MM.1S (cell line): ENCODE measurements at regions not wholly inside any gene's neighbourhood (a gene's known extent, or its start where the extent isn't known, plus 50 kb on each side); places are given as distances from the start of the nearest gene placed in this dataset.

ENCODE experiments used
- DNase-seq: peaks from one replicate; pipeline ENCODE4 v3.0.0-alpha.2; 2015
- H2AFZ ChIP-seq: fragments of 300-600 bp; sonication (generic); 2 replicates; pipeline ENCODE4 v1.6.0; 2016; ENCODE audit warnings: antibody characterized with exemption, low read length
- H3F3A ChIP-seq: fragments of 300-600 bp; sonication (generic); 2 replicates; pipeline ENCODE4 v1.6.1; 2016; ENCODE audit warnings: mild to moderate bottlenecking, antibody characterized with exemption, low read length, moderate library complexity, mixed read lengths; ENCODE audit not compliant: insufficient read depth
- H3K27ac ChIP-seq: fragments of 300-600 bp; sonication (generic); 2 replicates; pipeline ENCODE4 v1.5.1; 2016; ENCODE audit warnings: mild to moderate bottlenecking, low read length
- H3K27me3 ChIP-seq: fragments of 300-600 bp; sonication (generic); replicated peaks from 2 replicates; pipeline ENCODE4 v1.6.0; 2016; ENCODE audit warnings: low read length; ENCODE audit not compliant: insufficient read depth
- H3K36me3 ChIP-seq: fragments of 300-600 bp; sonication (generic); replicated peaks from 2 replicates; pipeline ENCODE4 v1.6.1; 2016; ENCODE audit warnings: mild to moderate bottlenecking, low read length, mixed read lengths; ENCODE audit not compliant: insufficient read depth
- H3K4me1 ChIP-seq: fragments of 300-600 bp; sonication (generic); 2 replicates; pipeline ENCODE4 v1.6.1; 2016; ENCODE audit warnings: low read length, mixed read lengths
- H3K4me2 ChIP-seq: fragments of 300-600 bp; sonication (generic); 2 replicates; pipeline ENCODE4 v1.6.0; 2016; ENCODE audit warnings: low read depth, low read length
- H3K4me3 ChIP-seq: fragments of 300-600 bp; sonication (generic); 2 replicates; pipeline ENCODE4 v1.5.1; 2016; ENCODE audit warnings: low read length, mixed read lengths
- H3K79me2 ChIP-seq: fragments of 300-600 bp; sonication (generic); 2 replicates; pipeline ENCODE4 v1.6.1; 2016; ENCODE audit warnings: mixed run types, low read length, mixed read lengths
- H3K9ac ChIP-seq: fragments of 300-600 bp; sonication (generic); 2 replicates; pipeline ENCODE4 v1.6.1; 2016; ENCODE audit warnings: low read length, mixed read lengths
- H3K9me2 ChIP-seq: fragments of 300-600 bp; sonication (generic); replicated peaks from 2 replicates; pipeline ENCODE4 v1.6.1; 2016; ENCODE audit warnings: mild to moderate bottlenecking, low read length, mixed read lengths; ENCODE audit not compliant: insufficient read depth
- H3K9me3 ChIP-seq: fragments of 300-600 bp; sonication (generic); replicated peaks from 2 replicates; pipeline ENCODE4 v1.6.1; 2016; ENCODE audit warnings: mild to moderate bottlenecking, low read length, mixed read lengths; ENCODE audit not compliant: insufficient read depth
- H4K20me1 ChIP-seq: fragments of 300-600 bp; sonication (generic); 2 replicates; pipeline ENCODE4 v1.6.1; 2016; ENCODE audit warnings: mild to moderate bottlenecking, low read length, moderate library complexity, mixed read lengths; ENCODE audit not compliant: insufficient read depth
- CTCF ChIP-seq: fragments of 300-600 bp; sonication (generic); IDR thresholded peaks from 2 replicates; pipeline ENCODE4 v1.5.1; 2016; ENCODE audit warnings: antibody characterized with exemption, low read length, mixed read lengths
- EZH2 ChIP-seq: fragments of 300-600 bp; sonication (generic); optimal IDR thresholded peaks from 2 replicates; pipeline ENCODE3; 2017; ENCODE audit warnings: low read depth, mild to moderate bottlenecking, antibody characterized with exemption, low read length, mixed read lengths
- EZH2phosphoT487 ChIP-seq: fragments of 300-600 bp; sonication (generic); IDR thresholded peaks from 2 replicates; pipeline ENCODE4 v1.6.1; 2018; ENCODE audit warnings: antibody characterized with exemption, low read length

- Histone ChIP-seq H2AFZ (no peak overlapping the region), H3K36me3 (no peaks in the 10 kb centered on the region), H3F3A (no peaks in the 10 kb centered on the region), H3K4me3 (no peak overlapping the region), H3K79me2 (no peaks in the 10 kb centered on the region), H3K27me3 (no peaks in the 10 kb centered on the region; the same call in 1 of the 2 replicates), H4K20me1 (no peaks in the 10 kb centered on the region), H3K9ac (no peak overlapping the region), H3K9me3 (no peaks in the 10 kb centered on the region), H3K27ac (no peak overlapping the region), H3K4me2 (no peak overlapping the region), H3K4me1 (no peaks in the 10 kb centered on the region), H3K9me2 (no peaks in the 10 kb centered on the region)
- DNase-seq = no peak
- TF ChIP-seq EZH2 = no peak
- no peak for TF ChIP-seq CTCF
- TF ChIP-seq EZH2phosphoT487 = no peak
These were observed 155.1 kb downstream of the GLI2 start for GRCh38 chr2:120890566-120891360.

GRCh38 chr2:120892271-120892966 is 156.8 kb downstream of the GLI2 start:
- H3F3A ChIP-seq = no peaks in the 10 kb centered on the region
- no peak overlapping the region for H3K4me3 ChIP-seq
- no peaks in the 10 kb centered on the region for H3K4me1 ChIP-seq
- H3K9me3 ChIP-seq = no peaks in the 10 kb centered on the region
- H3K27ac ChIP-seq = no peak overlapping the region
- H3K4me2 ChIP-seq = no peak overlapping the region
- no peaks in the 10 kb centered on the region; the same call in 1 of the 2 replicates for H3K27me3 ChIP-seq
- no peak for TF ChIP-seq CTCF
- TF ChIP-seq EZH2 = no peak
- TF ChIP-seq EZH2phosphoT487 = no peak
- H3K36me3 ChIP-seq = no peaks in the 10 kb centered on the region
- H3K9ac ChIP-seq = no peak overlapping the region
- no peak overlapping the region for H2AFZ ChIP-seq
- H4K20me1 ChIP-seq = no peaks in the 10 kb centered on the region
- H3K9me2 ChIP-seq = no peaks in the 10 kb centered on the region
- DNase-seq = no peak
- no peaks in the 10 kb centered on the region for H3K79me2 ChIP-seq

GRCh38 chr2:120892967-120893667 is 157.4 kb downstream of the GLI2 start:
- no peak overlapping the region for H3K9ac ChIP-seq

More at GRCh38 chr2:120892967-120893667, 157.4 kb downstream of the GLI2 start:
- H3F3A ChIP-seq = no peaks in the 10 kb centered on the region
- H3K79me2 ChIP-seq = no peaks in the 10 kb centered on the region
- H2AFZ ChIP-seq = no peak overlapping the region
- H3K4me3 ChIP-seq = no peak overlapping the region
- no peak overlapping the region for H3K4me2 ChIP-seq
- H3K27me3 ChIP-seq = no peaks in the 10 kb centered on the region; the same call in 1 of the 2 replicates
- H4K20me1 ChIP-seq = no peaks in the 10 kb centered on the region
- no peaks in the 10 kb centered on the region for H3K36me3 ChIP-seq
- H3K4me1 ChIP-seq = no peaks in the 10 kb centered on the region
- no peak for DNase-seq
- H3K9me3 ChIP-seq = no peaks in the 10 kb centered on the region
- no peaks in the 10 kb centered on the region for H3K9me2 ChIP-seq
- no peak overlapping the region for H3K27ac ChIP-seq
- TF ChIP-seq EZH2 = no peak
- no peak for TF ChIP-seq CTCF
- no peak for TF ChIP-seq EZH2phosphoT487
